GM19324 (cell line): ENCODE measurements at regions not wholly inside any gene's neighbourhood (a gene's known extent, or its start where the extent isn't known, plus 50 kb on each side); places are given as distances from the start of the nearest gene placed in this dataset.

Experiments
- ATAC-seq: cut with Tn5 transposase; IDR thresholded peaks from one replicate; pipeline ENCODE4 v1.9.1; 2021; ENCODE audit warnings: mild to moderate bottlenecking, moderate library complexity; ENCODE audit not compliant: unreplicated experiment, low FRiP score

DNA sequence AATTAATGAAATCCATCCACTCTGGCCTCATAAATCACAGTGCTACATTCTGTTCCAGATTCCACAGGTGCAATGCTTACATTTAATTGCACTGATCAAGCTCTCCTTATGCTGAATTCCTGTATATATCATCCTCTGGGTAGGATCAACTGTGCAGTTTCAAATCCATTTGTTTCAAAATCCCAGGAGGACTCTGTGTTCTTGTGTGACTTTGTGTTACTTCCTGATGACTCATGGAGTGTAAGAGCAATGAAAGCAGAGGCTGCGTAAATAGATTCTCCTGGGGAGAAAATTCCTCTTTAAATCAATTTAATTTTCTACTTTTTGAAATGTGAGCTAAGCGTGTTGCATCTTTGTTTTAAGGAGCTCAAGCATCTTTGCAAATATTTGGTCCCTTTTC is 752.7 kb downstream of the METTL15 start:
- no peak for ATAC-seq

GRCh38 chr11:28858076-28858475 is 749.9 kb downstream of the METTL15 start:
- ATAC-seq: no peak

DNA sequence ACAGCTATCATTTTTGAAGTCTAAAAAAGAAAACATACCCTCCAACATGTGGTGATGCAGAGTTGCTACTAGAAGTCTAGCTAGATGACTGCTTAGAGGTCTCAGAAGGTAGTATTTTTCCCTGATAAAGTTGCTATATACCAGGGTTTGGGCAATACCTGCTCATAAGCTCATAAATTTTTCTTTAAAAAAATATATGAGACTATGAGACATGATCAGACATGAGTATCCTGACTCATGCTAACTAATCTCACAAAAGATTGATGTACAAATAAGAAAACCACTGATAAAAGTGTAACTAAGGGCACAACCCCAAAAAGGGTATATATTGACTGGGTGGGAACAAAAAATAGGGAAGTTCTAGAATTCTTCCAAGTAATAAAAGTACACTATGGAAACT is 740.9 kb downstream of the METTL15 start:
- no peak for ATAC-seq

GRCh38 chr11:28842716-28843115 is 734.5 kb downstream of the METTL15 start:
- ATAC-seq: no peak

GRCh38 chr11:28838741-28839140 is 730.6 kb downstream of the METTL15 start:
- ATAC-seq: no peak

- ATAC-seq: no peak
Observed at GRCh38 chr11:28837599-28837998, 729.4 kb downstream of the METTL15 start.

- ATAC-seq: no peak
Observed at GRCh38 chr11:28836285-28837081, 728.3 kb downstream of the METTL15 start.

GRCh38 chr11:28835790-28836189 is 727.6 kb downstream of the METTL15 start:
- no peak for ATAC-seq

DNA sequence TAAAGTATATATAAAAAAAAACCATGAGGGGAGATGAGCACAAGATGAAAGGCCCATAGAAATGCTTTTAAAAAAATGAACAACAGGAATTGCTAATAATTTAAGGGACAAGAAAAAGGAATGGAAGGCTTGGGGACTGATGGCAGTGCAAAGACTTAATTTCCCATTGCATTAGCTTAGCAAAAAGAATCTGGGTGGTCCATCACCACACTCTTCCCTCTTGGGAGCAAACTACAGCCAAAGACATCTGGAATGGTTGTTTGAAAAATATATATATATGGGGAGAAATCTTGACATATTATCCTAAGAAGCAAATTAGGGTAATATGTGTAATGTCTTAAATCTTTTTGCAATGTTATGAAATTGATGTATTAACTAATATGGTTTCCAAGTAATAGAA is 727.1 kb downstream of the METTL15 start:
- ATAC-seq: no peak

GRCh38 chr11:28834877-28835276 is 726.7 kb downstream of the METTL15 start:
- no peak for ATAC-seq

- ATAC-seq: no peak
Observed at GRCh38 chr11:28833670-28834069, 725.5 kb downstream of the METTL15 start.

DNA sequence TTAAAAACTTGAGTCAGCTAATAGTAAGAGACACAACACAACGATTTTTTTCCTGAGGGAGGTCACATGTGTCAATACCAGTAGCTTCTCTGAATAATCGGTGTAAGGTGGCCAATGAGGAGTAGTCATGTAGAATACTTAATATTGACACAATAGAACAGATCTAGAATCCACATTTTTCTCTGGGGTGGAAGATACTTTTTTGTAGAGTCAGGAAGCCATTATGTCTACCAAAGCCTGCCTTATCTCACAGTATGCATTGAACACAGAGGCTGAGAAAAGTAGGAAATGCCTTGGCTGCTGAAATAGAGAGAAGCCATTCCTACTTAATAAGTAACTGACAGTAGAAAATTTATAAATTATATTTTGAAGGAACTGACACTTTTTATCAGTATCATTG is 725.0 kb downstream of the METTL15 start:
- ATAC-seq: no peak

DNA sequence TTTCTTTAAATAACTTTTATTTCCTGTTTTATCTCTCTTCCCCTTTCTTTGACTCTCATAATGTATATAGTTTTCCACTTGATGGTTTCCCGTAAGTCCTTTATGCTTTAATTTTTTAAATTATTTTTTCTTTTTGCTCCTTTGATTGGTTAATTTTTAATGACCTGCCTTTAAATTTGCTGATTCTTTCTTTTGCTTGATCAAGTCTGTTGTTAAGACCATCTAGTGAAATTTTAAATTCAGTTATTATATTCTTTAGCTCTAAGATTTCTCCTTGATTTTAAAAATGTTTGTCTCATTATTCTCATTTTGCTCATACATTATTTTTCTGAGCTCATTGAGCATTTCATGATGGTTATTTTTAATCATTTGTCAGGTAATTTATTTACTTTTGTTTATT is 718.6 kb downstream of the METTL15 start:
- ATAC-seq: no peak

- no peak for ATAC-seq
Observed at GRCh38 chr11:28822576-28822975, 714.4 kb downstream of the METTL15 start.

- ATAC-seq: no peak
Observed at GRCh38 chr11:28820296-28820989, 712.3 kb downstream of the METTL15 start.

DNA sequence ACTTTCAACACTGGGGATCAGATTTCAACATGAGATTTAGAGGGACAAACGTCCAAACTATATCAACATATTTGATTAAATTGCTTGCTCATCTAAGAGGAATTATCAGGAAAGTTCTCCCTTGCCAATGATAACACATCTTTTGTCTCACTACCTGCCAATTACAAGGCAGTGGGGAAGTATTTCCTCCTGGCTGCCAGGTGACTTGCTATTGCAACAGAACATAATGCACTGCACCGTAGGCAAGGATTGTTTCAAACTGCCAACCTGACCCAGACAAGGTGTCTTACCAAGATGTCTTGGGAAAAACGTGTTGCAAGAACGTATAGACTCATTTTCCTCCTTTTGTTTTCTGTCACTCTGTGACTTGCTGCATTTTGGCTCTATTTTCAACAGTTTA is 711.6 kb downstream of the METTL15 start:
- no peak for ATAC-seq

- no peak for ATAC-seq
Observed at GRCh38 chr11:28815110-28815509, 706.9 kb downstream of the METTL15 start.

DNA sequence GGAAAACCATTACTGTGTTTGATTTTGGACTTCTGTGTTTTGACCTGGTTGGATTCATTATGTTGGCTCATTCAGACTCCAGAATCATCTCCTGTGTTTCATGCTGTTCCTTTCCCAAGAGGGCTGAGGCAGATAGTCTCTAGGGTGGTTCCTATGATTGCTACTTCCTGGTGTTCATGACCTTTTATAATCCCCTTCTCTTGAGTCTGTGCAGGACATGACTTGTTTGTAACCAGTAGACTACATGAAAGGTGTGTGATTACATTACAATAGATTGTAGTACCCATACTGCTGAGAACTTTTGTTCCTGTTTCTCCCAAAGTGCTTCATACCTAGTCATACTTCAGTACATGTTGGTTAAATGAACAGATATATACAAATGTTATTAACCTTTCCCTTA is 700.6 kb downstream of the METTL15 start:
- no peak for ATAC-seq

- no peak for ATAC-seq
Observed at GRCh38 chr11:28799316-28799715, 691.1 kb downstream of the METTL15 start.

- ATAC-seq: no peak
Observed at GRCh38 chr11:28798286-28798685, 690.1 kb downstream of the METTL15 start.

GRCh38 chr11:28797536-28797935 is 689.3 kb downstream of the METTL15 start:
- no peak for ATAC-seq

DNA sequence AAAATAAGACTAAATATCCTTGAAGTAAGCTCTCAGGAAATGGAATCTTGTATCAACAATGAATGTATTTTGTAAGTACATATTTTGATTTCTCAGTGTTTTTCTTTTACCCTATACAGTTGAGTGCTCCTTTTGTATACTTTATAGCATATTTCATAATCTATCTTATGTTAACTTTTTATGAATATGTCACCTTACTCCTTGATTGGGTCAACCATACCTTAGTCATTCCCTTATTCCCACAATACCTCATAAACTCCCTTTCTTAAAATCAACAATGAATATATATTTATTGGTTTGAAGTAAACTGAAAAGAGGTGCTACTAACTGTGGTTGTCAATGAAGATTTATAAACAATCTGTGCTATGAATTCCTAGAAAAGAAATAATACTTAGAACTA is 686.2 kb downstream of the METTL15 start:
- no peak for ATAC-seq
